Sigmoid colon (tissue), 6 donors: ENCODE measurements at regions not wholly inside any gene's neighbourhood (a gene's known extent, or its start where the extent isn't known, plus 50 kb on each side); places are given as distances from the start of the nearest gene placed in this dataset.
A peak's percentile ranks its signal among the peaks of the same experiment; 100 is the strongest.

Experiments
- DNase-seq: peaks from one replicate; pipeline ENCODE4 v3.0.0-alpha.2; 2019
- H3K27ac ChIP-seq, 4 donors: fragments of 200-600 bp; sonication (generic); one replicate each; pipeline ENCODE4 v1.5.1; 2016 to 2019; ENCODE audit warnings: mild to moderate bottlenecking in 1 of 4
- H3K27me3 ChIP-seq, 3 donors: fragments of 200-600 bp; sonication (generic); one replicate each; pipeline ENCODE4 v1.5.1; 2019; ENCODE audit warnings: mild to moderate bottlenecking in 1 of 3
- H3K36me3 ChIP-seq, 4 donors: fragments of 200-600 bp; sonication (generic); one replicate each; pipeline ENCODE4 v1.5.1; 2016 to 2019
- H3K4me1 ChIP-seq, 4 donors: fragments of 200-600 bp; sonication (generic); one replicate each; pipeline ENCODE4 v1.5.1; 2017 to 2019
- H3K4me3 ChIP-seq, 4 donors: fragments of 200-600 bp; sonication (generic); one replicate each; pipeline ENCODE4 v1.5.1; 2017 to 2019; ENCODE audit warnings: mild to moderate bottlenecking in 2 of 4, moderate library complexity in 1 of 4
- H3K9me3 ChIP-seq, 4 donors: fragments of 200-600 bp in 3 of 4; sonication (generic) in 3 of 4; one replicate each; pipeline versions ENCODE4 v1.5.1 to v1.6.1; 2013 to 2019
- CTCF ChIP-seq, 4 experiments: fragments of 450-650 bp in 3 of 4; fragments of 200-600 bp in 1 of 4; IDR thresholded peaks; one replicate each; pipeline ENCODE4 v1.5.1; 2016 to 2019; ENCODE audit warnings: antibody characterized with exemption in 4 of 4, mild to moderate bottlenecking in 3 of 4, moderate library complexity in 2 of 4
- EP300 ChIP-seq, 4 donors: sonication (generic); formaldehyde crosslinking; IDR thresholded peaks; one replicate each; pipeline ENCODE4 v1.6.1; 2017; ENCODE audit warnings: antibody characterized with exemption in 4 of 4
- POLR2A ChIP-seq, 2 donors: fragments of 450-650 bp; IDR thresholded peaks; one replicate each; pipeline ENCODE4 v1.6.1; 2016; ENCODE audit warnings: antibody characterized with exemption in 2 of 2, mild to moderate bottlenecking in 2 of 2, moderate library complexity in 2 of 2
- POLR2AphosphoS5 ChIP-seq, 4 donors: sonication (generic); formaldehyde crosslinking; IDR thresholded peaks; one replicate each; pipeline ENCODE4 v1.6.1; 2017; ENCODE audit warnings: antibody characterized with exemption in 4 of 4
- WGBS, 2 donors: extraction: QIAGEN DNeasy Blood & Tissue Kit; methylation state at CpG; one replicate each; pipeline ENCODE4 v1.1.7; 2013; 5-methylcytosine and 5-hydroxymethylcytosine counted together
- intact Hi-C: fragments of 100-400 bp; cut with DNase I; formaldehyde crosslinking; loops from one replicate; pipeline ENCODE4 v1.15.1; 2023
- donor health status: healthy with polysubstance abuse.
- donor health status: healthy.

GRCh38 chr11:128341280-128342248 is 245.8 kb downstream of the ETS1 start:
- intact Hi-C loops: no loop called here
- Histone ChIP-seq H3K4me1 (peaks cover 0 to 6% (median 0%) of the 10 kb centered on the region in 4 donors), H3K36me3 (no peaks in the 10 kb centered on the region), H3K4me3 (no peak overlapping the region), H3K9me3 (no peaks in the 10 kb centered on the region), H3K27me3 (no peaks in the 10 kb centered on the region), H3K27ac (peak overlapping the region; percentile 17 to 58 (median 40))
- 79 to 91% methylated on average over 22 of the region's 22 CpGs for WGBS, 2 donors
- TF ChIP-seq POLR2AphosphoS5 (IDR thresholded peaks at IDR 0.05): peak in 2 of 4 donors; percentile 27 to 36
- no peak for TF ChIP-seq EP300 (IDR thresholded peaks at IDR 0.05)
- TF ChIP-seq CTCF (IDR thresholded peaks at IDR 0.05): no peak
- no peak for DNase-seq

- H3K36me3 ChIP-seq: no peaks in the 10 kb centered on the region
- no peak overlapping the region for H3K4me3 ChIP-seq
- H3K4me1 ChIP-seq: peaks cover 0 to 6% (median 0%) of the 10 kb centered on the region in 4 donors
- WGBS, 2 donors: 85 to 93% methylated on average over 6 of the region's 6 CpGs
- H3K27ac ChIP-seq: no peak overlapping the region
- no peak for DNase-seq
- no peaks in the 10 kb centered on the region for H3K27me3 ChIP-seq
- H3K9me3 ChIP-seq: no peaks in the 10 kb centered on the region
- no peak for TF ChIP-seq POLR2AphosphoS5 (IDR thresholded peaks at IDR 0.05)
- TF ChIP-seq POLR2A (IDR thresholded peaks at IDR 0.05): no peak
- no peak for TF ChIP-seq CTCF (IDR thresholded peaks at IDR 0.05)
- TF ChIP-seq EP300 (IDR thresholded peaks at IDR 0.05): no peak
- intact Hi-C loops: no loop called here
These were observed 247.6 kb downstream of the ETS1 start for GRCh38 chr11:128339792-128340191.

- Histone ChIP-seq H3K36me3 (no peaks in the 10 kb centered on the region), H3K27me3 (no peaks in the 10 kb centered on the region), H3K4me1 (peaks cover 0 to 6% (median 0%) of the 10 kb centered on the region in 4 donors), H3K27ac (no peak overlapping the region), H3K9me3 (no peaks in the 10 kb centered on the region), H3K4me3 (no peak overlapping the region)
- TF ChIP-seq CTCF (IDR thresholded peaks at IDR 0.05): no peak
- no peak for TF ChIP-seq POLR2A (IDR thresholded peaks at IDR 0.05)
- no peak for TF ChIP-seq EP300 (IDR thresholded peaks at IDR 0.05)
- TF ChIP-seq POLR2AphosphoS5 (IDR thresholded peaks at IDR 0.05): no peak
- intact Hi-C loops: no loop called here
- no peak for DNase-seq
- WGBS, 2 donors: 96 to 97% methylated on average over 3 of the region's 3 CpGs
These were observed 248.5 kb downstream of the ETS1 start for GRCh38 chr11:128338811-128339210.

- TF ChIP-seq POLR2A (IDR thresholded peaks at IDR 0.05) (no peak), EP300 (IDR thresholded peaks at IDR 0.05) (no peak)
- H3K36me3 ChIP-seq: no peaks in the 10 kb centered on the region
- H3K4me1 ChIP-seq: no peaks in the 10 kb centered on the region
- DNase-seq: peak; percentile 69
- intact Hi-C loops: no loop called here
- no peak overlapping the region for H3K27ac ChIP-seq
- H3K27me3 ChIP-seq: no peaks in the 10 kb centered on the region
- WGBS, 2 donors: 81 to 83% methylated on average over 6 of the region's 6 CpGs
- no peak overlapping the region for H3K4me3 ChIP-seq
- H3K9me3 ChIP-seq: no peaks in the 10 kb centered on the region
These were observed 251.2 kb downstream of the ETS1 start for GRCh38 chr11:128336203-128336602.

GRCh38 chr11:128335729-128336128 is 251.6 kb downstream of the ETS1 start:
- H3K4me3 ChIP-seq: no peak overlapping the region
- WGBS, 2 donors: 92 to 94% methylated on average over 10 of the region's 10 CpGs
- peak overlapping the region in 1 of 4 donors; percentile 39 for H3K27ac ChIP-seq
- H3K4me1 ChIP-seq: no peaks in the 10 kb centered on the region
- H3K9me3 ChIP-seq: no peaks in the 10 kb centered on the region
- TF ChIP-seq POLR2AphosphoS5 (IDR thresholded peaks at IDR 0.05): no peak
- no peak for TF ChIP-seq CTCF (IDR thresholded peaks at IDR 0.05)
- no peak for TF ChIP-seq POLR2A (IDR thresholded peaks at IDR 0.05)
- TF ChIP-seq EP300 (IDR thresholded peaks at IDR 0.05): no peak
- intact Hi-C loops: no loop called here
- no peaks in the 10 kb centered on the region for H3K36me3 ChIP-seq
- H3K27me3 ChIP-seq: no peaks in the 10 kb centered on the region
- DNase-seq: no peak
